NCI-H146 (cell line): ENCODE measurements at regions not wholly inside any gene's neighbourhood (a gene's known extent, or its start where the extent isn't known, plus 50 kb on each side); places are given as distances from the start of the nearest gene placed in this dataset.
A peak's percentile ranks its signal among the peaks of the same experiment; 100 is the strongest.
"Not testable (repeated sequence)": the region's sequence is repeated elsewhere in the genome, so short reads cannot be mapped to it uniquely, and the experiment has no call there.

ENCODE experiments used
- DNase-seq: peaks from one replicate; lab custom pipeline; 2025; lab: John Stamatoyannopoulos, UW

GRCh38 chr17:22310292-22310691 lies 618.0 kb downstream of the KCNJ18 start:
- DNase-seq, result not testable (repeated sequence)

- no peak for DNase-seq
These were observed 618.7 kb downstream of the KCNJ18 start for GRCh38 chr17:22310717-22311686.

GRCh38 chr17:22321001-22321400 lies 628.7 kb downstream of the KCNJ18 start:
- not testable (repeated sequence) for DNase-seq

- DNase-seq, result not testable (repeated sequence)
These were observed 630.7 kb downstream of the KCNJ18 start for GRCh38 chr17:22322893-22323550.

GRCh38 chr17:22337467-22337866 lies 645.1 kb downstream of the KCNJ18 start:
- no peak for DNase-seq

- not testable (repeated sequence) for DNase-seq
These were observed 664.3 kb downstream of the KCNJ18 start for GRCh38 chr17:22356603-22357002.

- not testable (repeated sequence) for DNase-seq
These were observed 678.7 kb downstream of the KCNJ18 start for GRCh38 chr17:22370988-22371387.

GRCh38 chr17:22373911-22374310 lies 681.6 kb downstream of the KCNJ18 start:
- no peak for DNase-seq

- no peak for DNase-seq
These were observed 682.4 kb downstream of the KCNJ18 start for GRCh38 chr17:22374741-22375140.

GRCh38 chr17:22376747-22377146 lies 684.4 kb downstream of the KCNJ18 start:
- DNase-seq, result not testable (repeated sequence)

GRCh38 chr17:22378748-22379147 lies 686.4 kb downstream of the KCNJ18 start:
- DNase-seq, result not testable (repeated sequence)

- DNase-seq, result not testable (repeated sequence)
These were observed 689.3 kb downstream of the KCNJ18 start for GRCh38 chr17:22381589-22381988.

- DNase-seq, result not testable (repeated sequence)
These were observed 691.6 kb downstream of the KCNJ18 start for GRCh38 chr17:22383772-22384460.

- not testable (repeated sequence) for DNase-seq
These were observed 692.1 kb downstream of the KCNJ18 start for GRCh38 chr17:22384461-22384800.

- not testable (repeated sequence) for DNase-seq
These were observed 706.1 kb downstream of the KCNJ18 start for GRCh38 chr17:22398446-22398845.

- not testable (repeated sequence) for DNase-seq
These were observed 706.7 kb downstream of the KCNJ18 start for GRCh38 chr17:22399037-22399436.

GRCh38 chr17:22405080-22405479 lies 712.8 kb downstream of the KCNJ18 start:
- DNase-seq, result not testable (repeated sequence)

- DNase-seq, result no peak
These were observed 716.9 kb downstream of the KCNJ18 start for GRCh38 chr17:22409160-22409751.

GRCh38 chr17:22410136-22410535 lies 717.8 kb downstream of the KCNJ18 start:
- no peak for DNase-seq

GRCh38 chr17:22411185-22411784 lies 719.0 kb downstream of the KCNJ18 start:
- DNase-seq, result no peak

GRCh38 chr17:22435231-22435974 lies 743.1 kb downstream of the KCNJ18 start:
- DNase-seq, result peak; percentile 1
